Stimulated activated CD4-positive, alpha-beta T cell treated with anti-CD3 and anti-CD28 coated beads, Interleukin-1b, Interleukin-23, amount 100 ng/mL, for 4 hours (primary cell): ENCODE measurements at regions not wholly inside any gene's neighbourhood (a gene's known extent, or its start where the extent isn't known, plus 50 kb on each side); places are given as distances from the start of the nearest gene placed in this dataset.

ENCODE experiments used
- DNase-seq, 2 donors: peaks; one replicate each; pipeline ENCODE4 v3.0.0-alpha.2; 2020; ENCODE audit warnings: low read depth in 2 of 2

DNA sequence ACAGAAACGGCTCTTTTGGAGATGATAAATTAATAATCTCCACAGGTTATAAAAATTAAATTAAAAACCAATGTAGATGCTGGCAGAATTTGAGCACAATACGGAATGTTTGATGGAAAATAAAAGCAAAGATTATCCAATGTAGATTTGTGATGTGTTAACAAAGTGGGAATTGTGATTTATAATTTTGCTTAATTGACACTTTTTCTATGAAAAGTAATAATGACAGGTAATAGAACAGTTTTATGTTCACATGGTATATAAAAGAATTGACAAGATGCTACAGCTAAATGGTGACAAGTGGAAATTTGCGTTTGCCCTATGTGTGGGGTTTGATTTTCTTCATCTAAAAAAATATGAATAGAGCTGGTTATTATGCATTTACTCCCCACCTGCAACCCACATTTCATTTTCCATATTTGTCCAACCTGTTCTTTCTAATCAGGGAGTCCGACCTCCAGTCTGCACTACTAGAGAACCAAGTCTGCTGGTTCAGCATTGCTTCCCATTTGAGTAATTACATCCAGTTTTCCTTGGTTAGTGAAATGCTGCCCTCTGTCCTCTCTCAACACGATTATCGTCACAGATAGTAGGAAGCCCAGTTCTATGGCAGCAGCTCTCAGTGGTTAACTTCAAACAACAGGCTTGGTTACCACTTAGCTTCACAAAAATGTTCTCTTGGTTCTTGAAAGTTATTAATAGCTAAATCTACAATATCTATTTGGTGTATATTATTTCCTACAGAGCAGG lies 61.4 kb upstream of the SLITRK1 start:
- no peak for DNase-seq

- no peak for DNase-seq
Measured at GRCh38 chr13:83941701-83942335, 59.5 kb upstream of the SLITRK1 start.

- no peak for DNase-seq
Measured at GRCh38 chr13:83940742-83941141, 58.5 kb upstream of the SLITRK1 start.

GRCh38 chr13:83937579-83937978 lies 55.3 kb upstream of the SLITRK1 start:
- DNase-seq = no peak

- no peak for DNase-seq
Measured at GRCh38 chr13:83935566-83935965, 53.3 kb upstream of the SLITRK1 start.
